ENCODE measurements at regions not wholly inside any gene's neighbourhood (a gene's known extent, or its start where the extent isn't known, plus 50 kb on each side); places are given as distances from the start of the nearest gene placed in this dataset.

- Histone ChIP-seq H3K27me3 (no peaks in the 10 kb centered on the region), H3K4me3 (no peak overlapping the region), H3K36me3 (no peaks in the 10 kb centered on the region), H3K27ac (no peak overlapping the region), H3K4me1 (peaks cover 0 to 4% of the 10 kb centered on the region in 2 donors), H3K9me3 (no peaks in the 10 kb centered on the region)
- DNase-seq (ENCODE audit: low spot score in 2 of 2) = no peak
- intact Hi-C loops (cut with DNase I) = no loop called here
- TF ChIP-seq, protein P1, sequence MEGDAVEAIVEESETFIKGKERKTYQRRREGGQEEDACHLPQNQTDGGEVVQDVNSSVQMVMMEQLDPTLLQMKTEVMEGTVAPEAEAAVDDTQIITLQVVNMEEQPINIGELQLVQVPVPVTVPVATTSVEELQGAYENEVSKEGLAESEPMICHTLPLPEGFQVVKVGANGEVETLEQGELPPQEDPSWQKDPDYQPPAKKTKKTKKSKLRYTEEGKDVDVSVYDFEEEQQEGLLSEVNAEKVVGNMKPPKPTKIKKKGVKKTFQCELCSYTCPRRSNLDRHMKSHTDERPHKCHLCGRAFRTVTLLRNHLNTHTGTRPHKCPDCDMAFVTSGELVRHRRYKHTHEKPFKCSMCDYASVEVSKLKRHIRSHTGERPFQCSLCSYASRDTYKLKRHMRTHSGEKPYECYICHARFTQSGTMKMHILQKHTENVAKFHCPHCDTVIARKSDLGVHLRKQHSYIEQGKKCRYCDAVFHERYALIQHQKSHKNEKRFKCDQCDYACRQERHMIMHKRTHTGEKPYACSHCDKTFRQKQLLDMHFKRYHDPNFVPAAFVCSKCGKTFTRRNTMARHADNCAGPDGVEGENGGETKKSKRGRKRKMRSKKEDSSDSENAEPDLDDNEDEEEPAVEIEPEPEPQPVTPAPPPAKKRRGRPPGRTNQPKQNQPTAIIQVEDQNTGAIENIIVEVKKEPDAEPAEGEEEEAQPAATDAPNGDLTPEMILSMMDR (IDR thresholded peaks at IDR 0.05) = no peak
Observed at GRCh38 chr13:74043237-74043636, 91.0 kb downstream of the KLF12 start.

- no peak for DNase-seq (ENCODE audit: low spot score in 2 of 2)
- intact Hi-C loops (cut with DNase I) = no loop called here
- no peak overlapping the region for H3K27ac ChIP-seq
- H3K36me3 ChIP-seq = no peaks in the 10 kb centered on the region
- no peaks in the 10 kb centered on the region for H3K9me3 ChIP-seq
- no peak overlapping the region for H3K4me3 ChIP-seq
- H3K4me1 ChIP-seq = peaks cover 0 to 4% of the 10 kb centered on the region in 2 donors
- no peaks in the 10 kb centered on the region for H3K27me3 ChIP-seq
- TF ChIP-seq, protein P1 (IDR thresholded peaks at IDR 0.05) = peak in 2 of 3 experiments; percentile 30 to 31
Observed at GRCh38 chr13:74040200-74040599, 94.0 kb downstream of the KLF12 start.

- intact Hi-C loops (cut with DNase I) = no loop called here
- Histone ChIP-seq H3K27me3 (no peaks in the 10 kb centered on the region), H3K9me3 (no peaks in the 10 kb centered on the region), H3K36me3 (no peaks in the 10 kb centered on the region), H3K27ac (no peak overlapping the region), H3K4me3 (no peak overlapping the region), H3K4me1 (peaks cover 0 to 4% of the 10 kb centered on the region in 2 donors)
- TF ChIP-seq, protein P1 (IDR thresholded peaks at IDR 0.05) = no peak
- no peak for DNase-seq (ENCODE audit: low spot score in 2 of 2)
Observed at GRCh38 chr13:74039667-74040066, 94.5 kb downstream of the KLF12 start.

- TF ChIP-seq, protein P1 (IDR thresholded peaks at IDR 0.05) = no peak
Observed at GRCh38 chr13:74039154-74039553, 95.0 kb downstream of the KLF12 start.

DNA sequence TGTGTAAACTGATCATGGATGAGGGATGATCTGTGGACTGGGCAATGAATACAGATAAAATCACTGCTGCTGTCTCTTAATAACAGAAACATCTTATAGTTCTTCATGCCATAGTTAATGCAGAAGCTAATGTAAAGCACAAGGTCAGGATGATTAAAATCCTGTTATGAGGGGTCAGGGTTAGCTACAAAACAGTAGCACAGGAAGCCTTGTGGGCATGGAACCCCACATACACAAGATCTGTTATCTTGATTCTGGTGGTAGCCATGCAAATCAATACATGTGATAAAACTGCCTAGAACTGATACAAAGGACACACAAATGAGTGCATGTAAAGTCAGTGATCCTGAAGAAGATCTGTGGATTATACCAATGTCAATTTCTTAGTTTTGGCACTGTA is 96.4 kb downstream of the KLF12 start:
- Histone ChIP-seq H3K27me3 (no peaks in the 10 kb centered on the region), H3K36me3 (no peaks in the 10 kb centered on the region), H3K27ac (no peak overlapping the region), H3K4me1 (peaks cover 0 to 4% of the 10 kb centered on the region in 2 donors), H3K9me3 (no peaks in the 10 kb centered on the region), H3K4me3 (no peak overlapping the region)
- TF ChIP-seq, protein P1 (IDR thresholded peaks at IDR 0.05) = no peak
- intact Hi-C loops (cut with DNase I) = no loop called here
- no peak for DNase-seq (ENCODE audit: low spot score in 2 of 2)

More at GRCh38 chr13:74039154-74039553, 95.0 kb downstream of the KLF12 start:
- H3K27me3 ChIP-seq = no peaks in the 10 kb centered on the region
- H3K36me3 ChIP-seq = no peaks in the 10 kb centered on the region
- H3K4me1 ChIP-seq = peaks cover 0 to 4% of the 10 kb centered on the region in 2 donors
- no peaks in the 10 kb centered on the region for H3K9me3 ChIP-seq
- H3K4me3 ChIP-seq = no peak overlapping the region
- DNase-seq (ENCODE audit: low spot score in 2 of 2) = no peak
- intact Hi-C loops (cut with DNase I) = no loop called here
- no peak overlapping the region for H3K27ac ChIP-seq

DNA sequence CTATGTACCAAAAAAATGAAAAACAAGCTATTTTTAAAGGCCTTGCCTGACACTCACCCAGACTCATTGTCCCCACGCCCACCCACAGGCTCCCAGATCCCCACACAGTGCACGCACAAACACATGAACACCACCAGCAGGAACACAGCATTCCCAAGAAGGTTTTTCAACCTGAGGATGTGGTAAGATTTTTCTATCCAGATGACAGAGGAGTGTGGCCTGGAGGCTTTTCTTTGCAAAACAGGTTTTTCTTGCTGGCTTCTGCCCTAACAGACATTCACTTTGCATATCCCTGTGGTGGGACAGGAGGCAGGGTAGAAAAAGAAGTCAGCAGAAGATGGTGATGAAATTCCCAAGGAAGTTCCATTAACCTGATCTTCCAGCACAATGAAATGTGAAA is 97.8 kb downstream of the KLF12 start:
- TF ChIP-seq, protein P1 (IDR thresholded peaks at IDR 0.05) = no peak
- Histone ChIP-seq H3K27me3 (no peaks in the 10 kb centered on the region), H3K9me3 (no peaks in the 10 kb centered on the region), H3K36me3 (no peaks in the 10 kb centered on the region), H3K4me3 (no peak overlapping the region), H3K4me1 (peaks cover 0 to 4% of the 10 kb centered on the region in 2 donors), H3K27ac (no peak overlapping the region)
- intact Hi-C loops (cut with DNase I) = no loop called here
- no peak for DNase-seq (ENCODE audit: low spot score in 2 of 2)
